GM23338 (cell line): ENCODE measurements at regions not wholly inside any gene's neighbourhood (a gene's known extent, or its start where the extent isn't known, plus 50 kb on each side); places are given as distances from the start of the nearest gene placed in this dataset.

Experiments used
- CTCF ChIP-seq, 2 experiments: fragments of 200-600 bp in 1 of 2; sonication (generic) in 1 of 2; conservative IDR thresholded peaks; 2 replicates each; pipeline versions ENCODE4 v1.5.1 to v1.6.1; 2016 to 2017; ENCODE audit warnings: antibody characterized with exemption in 2 of 2, low read depth in 2 of 2, mild to moderate bottlenecking in 2 of 2, moderate library complexity in 1 of 2
- ETS1 ChIP-seq: IDR thresholded peaks from 2 replicates; pipeline ENCODE4 v1.6.1; 2016; ENCODE audit warnings: antibody characterized with exemption
- EZH2phosphoT487 ChIP-seq: fragments of 200-600 bp; sonication (generic); IDR thresholded peaks from one replicate; pipeline ENCODE4 v1.8.1; 2018; ENCODE audit warnings: antibody characterized with exemption; ENCODE audit not compliant: unreplicated experiment
- JUNB ChIP-seq: IDR thresholded peaks from one replicate; pipeline ENCODE4 v1.6.1; 2016; ENCODE audit warnings: antibody characterized with exemption; ENCODE audit not compliant: unreplicated experiment
- NANOG ChIP-seq: IDR thresholded peaks from 2 replicates; pipeline ENCODE4 v1.6.1; 2016; ENCODE audit warnings: antibody characterized with exemption, borderline replicate concordance
- POLR2AphosphoS5 ChIP-seq: IDR thresholded peaks from 2 replicates; pipeline ENCODE4 v1.6.1; 2016; ENCODE audit warnings: antibody characterized with exemption, low read depth
- STAT1 ChIP-seq: IDR thresholded peaks from one replicate; pipeline ENCODE4 v1.6.1; 2016; ENCODE audit warnings: antibody characterized with exemption; ENCODE audit not compliant: unreplicated experiment
- ZNF462 ChIP-seq: fragments of 250-450 bp; sonication (Bioruptor Pico); IDR thresholded peaks from 2 replicates; pipeline ENCODE4 v1.5.0; 2020; ENCODE audit warnings: mild to moderate bottlenecking, moderate library complexity

GRCh38 chr14:58809520-58809919 is 171.8 kb downstream of the DACT1 start (continued):
- TF ChIP-seq ZNF462 (CRISPR knock-in tag) (no peak), JUNB (no peak), STAT1 (no peak), NANOG (no peak), CTCF (conservative IDR thresholded peaks at IDR 0.05; ENCODE audit: low read depth in 2 of 2) (no peak), EZH2phosphoT487 (no peak), ETS1 (no peak), POLR2AphosphoS5 (no peak)
